DOHH2 (cell line): ENCODE measurements at regions not wholly inside any gene's neighbourhood (a gene's known extent, or its start where the extent isn't known, plus 50 kb on each side); places are given as distances from the start of the nearest gene placed in this dataset.

Experiments used
- H3F3A ChIP-seq: fragments of 200-600 bp; sonication (generic), shearing (Covaris generic); 2 replicates; pipeline ENCODE4 v1.6.0; 2016; ENCODE audit warnings: antibody characterized with exemption, mild to moderate bottlenecking; ENCODE audit not compliant: control insufficient read depth, insufficient read depth
- H3K27ac ChIP-seq: fragments of 200-600 bp; sonication (generic); 2 replicates; pipeline ENCODE4 v1.5.1; 2014; ENCODE audit warnings: low read depth, mild to moderate bottlenecking, low read length, moderate library complexity
- H3K27me3 ChIP-seq: fragments of 200-600 bp; sonication (generic); 2 replicates; pipeline ENCODE4 v1.6.1; 2014; ENCODE audit warnings: mild to moderate bottlenecking, low read length, mixed read lengths; ENCODE audit not compliant: control insufficient read depth
- H3K36me3 ChIP-seq: fragments of 200-600 bp; sonication (generic); 2 replicates; pipeline ENCODE4 v1.6.1; 2014; ENCODE audit warnings: mild to moderate bottlenecking, low read length, moderate library complexity, mixed read lengths; ENCODE audit not compliant: control insufficient read depth
- H3K4me1 ChIP-seq: fragments of 200-600 bp; sonication (generic); 2 replicates; pipeline ENCODE4 v1.6.1; 2014; ENCODE audit warnings: mild to moderate bottlenecking, low read length, mixed read lengths; ENCODE audit not compliant: control insufficient read depth
- H3K4me2 ChIP-seq: fragments of 200-600 bp; sonication (generic); 2 replicates; pipeline ENCODE4 v1.6.0; 2014; ENCODE audit warnings: mild to moderate bottlenecking, low read length, moderate library complexity
- H3K4me3 ChIP-seq: fragments of 200-600 bp; sonication (generic); 2 replicates; pipeline ENCODE4 v1.5.1; 2014; ENCODE audit warnings: mild to moderate bottlenecking, low read length, mixed read lengths
- H3K79me2 ChIP-seq: fragments of 200-600 bp; sonication (generic); 2 replicates; pipeline ENCODE4 v1.6.1; 2014; ENCODE audit warnings: mild to moderate bottlenecking, low read length, mixed read lengths; ENCODE audit not compliant: control insufficient read depth
- H3K9me2 ChIP-seq: fragments of 200-600 bp; sonication (generic); replicated peaks from 2 replicates; pipeline ENCODE4 v1.6.1; 2014; ENCODE audit warnings: mild to moderate bottlenecking, low read length, mixed read lengths; ENCODE audit not compliant: control insufficient read depth
- H3K9me3 ChIP-seq: fragments of 200-600 bp; sonication (generic); 2 replicates; pipeline ENCODE4 v1.6.1; 2014; ENCODE audit warnings: antibody characterized with exemption, low read length, mixed read lengths; ENCODE audit not compliant: control insufficient read depth, insufficient read depth
- H4K20me1 ChIP-seq: fragments of 200-600 bp; sonication (generic); 2 replicates; pipeline ENCODE4 v1.6.0; 2014; ENCODE audit warnings: low read depth, mild to moderate bottlenecking, antibody characterized with exemption, low read length, moderate library complexity; ENCODE audit not compliant: control insufficient read depth, insufficient read depth
- EZH2phosphoT487 ChIP-seq: fragments of 200-600 bp; sonication (generic); IDR thresholded peaks from 2 replicates; pipeline ENCODE4 v1.6.1; 2017; ENCODE audit warnings: borderline replicate concordance, mild to moderate bottlenecking, antibody characterized with exemption, low read length, moderate library complexity, mixed read lengths
- TF ChIP-seq, protein P1 (sequence below): fragments of 200-600 bp; sonication (generic); IDR thresholded peaks from one replicate; pipeline ENCODE4 v1.5.1; 2014; ENCODE audit warnings: antibody characterized with exemption, mild to moderate bottlenecking, low read depth, low read length; ENCODE audit not compliant: poor library complexity, severe bottlenecking

DNA sequence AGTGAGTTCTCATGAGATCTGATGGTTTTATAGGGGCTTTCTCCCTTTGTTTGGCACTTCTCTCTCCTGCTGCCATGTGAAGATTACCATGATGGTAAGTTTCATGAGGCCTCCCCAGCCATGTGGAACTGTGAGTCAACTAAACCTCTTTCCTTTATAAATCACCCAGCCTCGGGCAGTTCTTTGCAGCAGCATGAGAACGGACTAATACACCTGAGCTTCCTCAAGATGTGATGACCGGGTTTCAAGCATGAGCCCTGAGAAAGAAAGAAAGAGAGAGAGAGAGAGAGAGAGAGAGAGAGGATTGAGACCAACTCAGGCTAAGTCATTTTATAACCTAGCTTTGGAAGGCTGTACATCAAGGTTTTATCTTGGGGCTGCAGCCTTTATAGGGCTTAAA is 167.7 kb upstream of the SERPINE2 start:
- H3K9me3 ChIP-seq = no peaks in the 10 kb centered on the region
- no peaks in the 10 kb centered on the region for H3F3A ChIP-seq
- H3K27me3 ChIP-seq = no peaks in the 10 kb centered on the region
- H3K36me3 ChIP-seq = no peaks in the 10 kb centered on the region
- no peaks in the 10 kb centered on the region for H3K79me2 ChIP-seq
- H3K27ac ChIP-seq = no peak overlapping the region
- no peaks in the 10 kb centered on the region for H3K4me1 ChIP-seq
- H3K9me2 ChIP-seq = no peaks in the 10 kb centered on the region
- no peak overlapping the region for H3K4me3 ChIP-seq
- no peaks in the 10 kb centered on the region for H4K20me1 ChIP-seq
- H3K4me2 ChIP-seq = no peak overlapping the region
- TF ChIP-seq, protein P1, sequence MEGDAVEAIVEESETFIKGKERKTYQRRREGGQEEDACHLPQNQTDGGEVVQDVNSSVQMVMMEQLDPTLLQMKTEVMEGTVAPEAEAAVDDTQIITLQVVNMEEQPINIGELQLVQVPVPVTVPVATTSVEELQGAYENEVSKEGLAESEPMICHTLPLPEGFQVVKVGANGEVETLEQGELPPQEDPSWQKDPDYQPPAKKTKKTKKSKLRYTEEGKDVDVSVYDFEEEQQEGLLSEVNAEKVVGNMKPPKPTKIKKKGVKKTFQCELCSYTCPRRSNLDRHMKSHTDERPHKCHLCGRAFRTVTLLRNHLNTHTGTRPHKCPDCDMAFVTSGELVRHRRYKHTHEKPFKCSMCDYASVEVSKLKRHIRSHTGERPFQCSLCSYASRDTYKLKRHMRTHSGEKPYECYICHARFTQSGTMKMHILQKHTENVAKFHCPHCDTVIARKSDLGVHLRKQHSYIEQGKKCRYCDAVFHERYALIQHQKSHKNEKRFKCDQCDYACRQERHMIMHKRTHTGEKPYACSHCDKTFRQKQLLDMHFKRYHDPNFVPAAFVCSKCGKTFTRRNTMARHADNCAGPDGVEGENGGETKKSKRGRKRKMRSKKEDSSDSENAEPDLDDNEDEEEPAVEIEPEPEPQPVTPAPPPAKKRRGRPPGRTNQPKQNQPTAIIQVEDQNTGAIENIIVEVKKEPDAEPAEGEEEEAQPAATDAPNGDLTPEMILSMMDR = no peak
- TF ChIP-seq EZH2phosphoT487 = no peak

DNA sequence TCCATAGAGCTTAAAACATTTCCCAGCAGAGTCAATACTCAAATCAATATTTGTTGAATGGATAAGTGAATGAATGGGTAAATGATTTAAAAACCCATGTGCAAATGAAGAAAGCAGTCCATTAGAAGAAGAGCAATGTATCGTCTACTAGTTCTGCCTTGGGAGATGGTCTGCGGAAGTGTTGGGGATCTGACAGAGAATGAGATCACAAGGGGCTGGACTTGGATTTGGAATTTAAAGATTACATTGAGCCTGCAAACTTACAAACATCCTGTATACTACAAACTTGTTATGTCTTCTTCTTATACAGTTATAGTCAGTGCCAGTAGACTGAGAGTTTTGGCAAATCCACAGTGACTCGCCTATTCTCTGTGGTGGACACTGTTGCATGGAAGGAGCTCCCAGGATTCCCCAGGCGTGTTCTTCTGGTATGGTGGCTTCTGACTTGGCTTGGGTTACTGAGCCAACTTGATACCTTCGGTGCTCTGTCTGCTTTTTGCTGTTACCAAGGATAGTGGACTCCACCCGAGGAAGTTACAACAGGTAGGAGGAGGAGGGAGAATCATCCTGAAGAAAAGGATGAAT is 163.3 kb upstream of the SERPINE2 start:
- H3F3A ChIP-seq = no peaks in the 10 kb centered on the region
- no peak overlapping the region for H3K27ac ChIP-seq
- H3K9me3 ChIP-seq = no peaks in the 10 kb centered on the region
- H3K27me3 ChIP-seq = no peaks in the 10 kb centered on the region
- H4K20me1 ChIP-seq = no peaks in the 10 kb centered on the region
- no peaks in the 10 kb centered on the region for H3K9me2 ChIP-seq
- H3K4me1 ChIP-seq = no peaks in the 10 kb centered on the region
- no peak for TF ChIP-seq EZH2phosphoT487
- TF ChIP-seq, protein P1 = no peak
- no peaks in the 10 kb centered on the region for H3K36me3 ChIP-seq
- H3K4me3 ChIP-seq = no peak overlapping the region
- H3K4me2 ChIP-seq = no peak overlapping the region
- no peaks in the 10 kb centered on the region for H3K79me2 ChIP-seq

DNA sequence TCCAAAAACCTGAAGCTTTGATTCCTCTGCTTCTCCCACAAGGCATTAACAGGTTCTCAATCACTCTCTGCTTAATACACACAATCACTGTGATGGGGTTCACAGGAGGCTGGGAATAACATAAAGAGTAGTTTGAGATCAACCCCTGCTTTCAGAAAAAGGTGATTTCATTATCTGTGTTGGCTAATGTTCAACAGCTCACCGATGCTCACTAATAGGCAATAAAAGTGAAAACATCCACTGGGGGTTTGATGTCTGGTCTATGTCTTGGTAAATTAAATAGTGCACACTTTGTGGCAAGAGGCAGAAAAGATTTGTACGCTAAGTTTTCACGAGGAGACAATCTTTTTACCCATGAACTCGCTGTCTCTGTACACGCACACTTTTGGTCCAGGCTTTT is 159.3 kb upstream of the SERPINE2 start:
- Histone ChIP-seq H3K79me2 (no peaks in the 10 kb centered on the region), H3K36me3 (no peaks in the 10 kb centered on the region)
- TF ChIP-seq EZH2phosphoT487 = no peak
- TF ChIP-seq, protein P1 = no peak

DNA sequence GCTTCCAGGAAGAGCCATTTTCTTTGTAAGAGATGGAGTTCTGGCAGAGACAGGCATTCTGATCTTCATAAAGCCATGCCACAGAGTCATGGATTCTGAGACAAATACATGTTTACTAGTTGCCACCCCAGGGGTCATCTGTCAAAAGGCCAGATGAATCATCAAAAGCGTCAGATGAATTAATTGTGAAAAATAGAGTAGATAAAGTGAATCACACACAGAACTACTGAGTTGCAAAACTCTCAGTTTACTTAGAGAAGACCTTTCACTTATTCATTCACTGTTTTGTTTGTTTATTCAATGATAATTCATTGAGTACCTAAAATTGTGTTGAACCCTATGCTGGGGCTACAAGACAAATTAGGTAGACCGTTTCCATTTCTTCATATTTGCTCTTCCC is 157.7 kb upstream of the SERPINE2 start:
- H3K4me2 ChIP-seq = no peak overlapping the region
- TF ChIP-seq, protein P1 = no peak
- TF ChIP-seq EZH2phosphoT487 = no peak

More for the DNA sequence above, 159.3 kb upstream of the SERPINE2 start:
- Histone ChIP-seq H3K4me2 (no peak overlapping the region), H3K4me1 (no peaks in the 10 kb centered on the region), H4K20me1 (no peaks in the 10 kb centered on the region), H3K27me3 (no peaks in the 10 kb centered on the region), H3K9me2 (no peaks in the 10 kb centered on the region), H3K27ac (no peak overlapping the region), H3K4me3 (no peak overlapping the region), H3F3A (no peaks in the 10 kb centered on the region), H3K9me3 (no peaks in the 10 kb centered on the region)

More for the DNA sequence above, 157.7 kb upstream of the SERPINE2 start:
- Histone ChIP-seq H3K36me3 (no peaks in the 10 kb centered on the region), H3K9me2 (no peaks in the 10 kb centered on the region), H4K20me1 (no peaks in the 10 kb centered on the region), H3F3A (no peaks in the 10 kb centered on the region), H3K27me3 (no peaks in the 10 kb centered on the region), H3K4me1 (no peaks in the 10 kb centered on the region), H3K4me3 (no peak overlapping the region), H3K27ac (no peak overlapping the region), H3K79me2 (no peaks in the 10 kb centered on the region), H3K9me3 (no peaks in the 10 kb centered on the region)
